ENCODE measurements at regions not wholly inside any gene's neighbourhood (a gene's known extent, or its start where the extent isn't known, plus 50 kb on each side); places are given as distances from the start of the nearest gene placed in this dataset.
A peak's percentile ranks its signal among the peaks of the same experiment; 100 is the strongest.

- DNase-seq (ENCODE audit: low spot score): peak; percentile 85
Observed at GRCh38 chr11:80519596-80520506, 1079.0 kb upstream of the TENM4 start.

GRCh38 chr11:80517701-80518100 lies 1076.9 kb upstream of the TENM4 start:
- DNase-seq (ENCODE audit: low spot score): no peak

- no peak for DNase-seq (ENCODE audit: low spot score)
Observed at GRCh38 chr11:80515097-80515496, 1074.3 kb upstream of the TENM4 start.

GRCh38 chr11:80512491-80512890 lies 1071.7 kb upstream of the TENM4 start:
- DNase-seq (ENCODE audit: low spot score): no peak

DNA sequence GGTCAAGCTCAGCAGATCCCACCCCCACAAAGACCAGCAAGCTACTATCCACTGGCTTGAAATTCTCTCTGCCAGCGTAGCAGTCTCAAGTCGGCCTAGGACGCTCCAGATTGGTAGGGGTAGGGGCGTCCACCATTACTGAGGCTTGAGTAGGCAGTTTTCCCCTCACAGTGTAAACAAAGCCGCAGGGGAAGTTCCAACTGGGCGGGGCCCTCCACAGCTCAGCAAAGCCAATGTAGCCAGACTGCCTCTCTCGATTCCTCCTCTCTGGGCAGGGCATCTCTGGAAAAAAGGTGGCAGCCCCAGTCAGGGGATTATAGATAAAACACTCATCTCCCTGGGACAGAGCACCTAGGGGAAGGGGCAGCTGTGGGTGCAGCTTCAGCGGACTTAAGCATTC lies 1064.9 kb upstream of the TENM4 start:
- DNase-seq (ENCODE audit: low spot score): no peak

DNA sequence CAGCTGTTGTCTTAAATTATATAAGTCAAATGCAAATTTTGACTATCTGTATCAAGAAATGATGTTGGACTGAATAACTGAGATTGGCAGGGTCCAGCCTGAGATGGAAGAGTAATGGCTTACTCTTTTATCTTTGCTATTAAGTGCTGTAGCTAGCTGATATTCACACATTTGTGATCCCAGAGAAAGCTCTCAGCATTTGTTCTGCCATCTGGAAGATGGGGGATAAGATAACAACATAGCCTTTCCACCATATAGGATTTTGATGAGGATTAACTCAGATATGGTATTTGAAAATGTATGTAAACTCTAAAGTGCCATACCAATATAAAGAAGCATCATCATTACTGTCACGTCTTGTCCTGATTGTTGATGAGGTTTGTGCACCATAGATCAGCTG lies 1063.2 kb upstream of the TENM4 start:
- DNase-seq (ENCODE audit: low spot score): no peak

DNA sequence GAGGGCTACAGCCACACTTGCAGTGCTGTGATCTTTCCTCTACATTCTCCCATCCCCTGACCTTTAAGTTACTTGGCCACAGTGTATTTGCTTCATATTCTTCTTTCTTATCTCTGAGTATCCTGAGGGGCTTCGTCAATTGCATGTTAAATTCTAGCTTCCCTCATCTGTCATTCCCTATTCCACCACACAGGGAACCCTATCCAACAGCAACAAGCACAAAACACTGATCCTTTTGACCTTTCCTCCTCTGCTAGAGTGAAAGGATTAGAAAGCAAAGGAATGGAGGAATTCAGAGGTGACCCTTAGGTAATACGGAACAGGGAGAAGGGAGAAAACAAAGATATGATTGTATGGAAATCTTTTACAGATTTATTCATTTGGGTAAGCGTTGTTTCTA lies 1061.7 kb upstream of the TENM4 start:
- DNase-seq (ENCODE audit: low spot score): no peak

- DNase-seq (ENCODE audit: low spot score): peak; percentile 68
Observed at GRCh38 chr11:80495116-80495515, 1054.3 kb upstream of the TENM4 start.

DNA sequence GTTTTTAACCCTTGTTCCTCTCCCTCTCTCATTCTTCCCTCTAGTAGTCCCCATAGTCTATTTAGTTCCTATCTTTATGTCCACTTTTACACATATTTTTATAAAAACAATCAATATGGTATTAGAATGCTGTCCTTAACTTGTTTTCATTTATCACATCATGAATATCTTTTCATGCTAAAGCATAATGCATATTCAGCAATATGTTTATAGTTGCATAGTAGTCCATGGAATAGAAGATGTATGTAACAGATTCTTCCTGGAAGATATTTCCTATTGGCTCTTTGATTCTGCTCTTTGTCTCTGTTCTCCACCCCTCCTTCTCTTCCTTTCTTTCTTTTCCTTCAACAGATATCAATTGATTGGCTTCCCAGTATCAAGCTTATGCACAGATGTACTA lies 1047.1 kb upstream of the TENM4 start:
- no peak for DNase-seq (ENCODE audit: low spot score)

- DNase-seq (ENCODE audit: low spot score): no peak
Observed at GRCh38 chr11:80486678-80487077, 1045.8 kb upstream of the TENM4 start.

- no peak for DNase-seq (ENCODE audit: low spot score)
Observed at GRCh38 chr11:80477178-80477577, 1036.3 kb upstream of the TENM4 start.

DNA sequence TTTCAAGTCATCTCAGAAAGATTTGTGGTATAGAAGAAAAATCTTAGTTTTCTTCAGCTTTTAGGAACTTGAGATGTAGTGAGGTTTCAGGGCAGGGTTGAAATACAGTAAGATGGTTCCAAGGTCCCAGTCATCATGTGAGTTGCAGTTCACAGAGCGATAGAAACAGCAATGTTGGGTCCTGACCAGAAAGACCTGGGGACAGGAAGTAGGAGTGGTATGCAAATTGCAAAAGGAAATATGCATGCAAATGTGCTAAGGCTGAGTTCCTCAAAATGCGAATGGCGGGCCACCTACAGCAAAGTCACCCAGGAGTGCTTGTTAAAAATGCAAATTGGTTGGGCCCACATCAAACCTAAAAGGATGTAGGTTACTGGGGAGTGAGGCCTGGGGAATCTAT lies 1032.7 kb upstream of the TENM4 start:
- no peak for DNase-seq (ENCODE audit: low spot score)

- no peak for DNase-seq (ENCODE audit: low spot score)
Observed at GRCh38 chr11:80469871-80470270, 1029.0 kb upstream of the TENM4 start.

DNA sequence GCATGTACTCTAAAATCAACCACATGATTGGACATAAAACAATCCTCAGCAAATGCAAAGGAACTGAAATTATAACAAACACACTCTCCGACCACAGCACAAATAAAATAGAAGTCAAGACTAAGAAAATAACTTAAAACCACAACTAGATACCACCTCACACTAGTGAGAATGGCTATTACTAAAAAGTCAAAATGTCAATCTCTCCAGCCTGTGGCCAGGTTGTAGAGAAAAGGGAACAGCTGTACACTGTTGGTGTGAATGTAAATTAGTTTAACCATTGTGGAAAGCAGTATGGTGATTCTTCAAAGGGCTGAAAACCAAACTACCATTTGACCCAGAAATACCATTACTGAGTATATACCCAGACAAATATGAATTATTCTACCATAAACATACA lies 1025.7 kb upstream of the TENM4 start:
- no peak for DNase-seq (ENCODE audit: low spot score)

DNA sequence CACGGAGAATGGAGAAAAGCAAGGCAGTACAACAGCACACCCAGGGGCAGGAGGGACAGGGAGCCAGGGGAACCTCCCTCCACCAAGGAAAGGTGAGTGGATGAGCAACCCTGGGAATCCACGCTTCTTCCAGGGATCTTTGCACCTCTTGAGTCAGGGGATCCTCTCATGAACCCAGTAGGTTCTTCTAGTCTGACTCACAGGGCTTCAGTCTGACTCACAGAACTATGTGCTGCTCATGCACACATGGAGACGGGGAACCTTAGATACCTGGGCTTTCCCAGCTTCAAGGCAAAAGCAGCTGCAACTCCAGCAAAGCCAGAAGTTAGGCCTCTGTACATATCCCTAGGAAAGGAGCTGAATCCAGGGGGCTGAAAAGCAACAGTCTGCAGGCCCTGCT lies 1021.4 kb upstream of the TENM4 start:
- DNase-seq (ENCODE audit: low spot score): peak; percentile 84

GRCh38 chr11:80458376-80458775 lies 1017.5 kb upstream of the TENM4 start:
- DNase-seq (ENCODE audit: low spot score): no peak

GRCh38 chr11:80457823-80458222 lies 1017.0 kb upstream of the TENM4 start:
- no peak for DNase-seq (ENCODE audit: low spot score)

DNA sequence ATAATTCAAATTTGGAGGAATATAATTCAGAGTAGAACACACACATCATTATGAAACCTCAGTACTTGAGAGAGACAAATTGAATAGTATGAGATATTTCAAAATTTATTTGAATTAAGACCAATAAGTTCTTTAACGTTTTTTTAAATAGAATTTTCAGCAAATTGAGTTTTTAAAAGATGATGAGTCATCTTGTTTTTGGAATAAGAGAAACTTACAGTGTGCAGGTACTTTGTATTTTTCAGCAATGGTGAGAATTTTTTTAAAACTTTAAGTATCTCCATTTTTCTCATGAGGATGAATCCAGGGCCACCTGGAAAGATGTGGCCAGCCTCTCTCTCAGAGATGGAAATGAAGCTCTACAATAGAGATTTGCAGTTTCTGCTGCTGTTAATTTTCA lies 1015.0 kb upstream of the TENM4 start:
- DNase-seq (ENCODE audit: low spot score): no peak

DNA sequence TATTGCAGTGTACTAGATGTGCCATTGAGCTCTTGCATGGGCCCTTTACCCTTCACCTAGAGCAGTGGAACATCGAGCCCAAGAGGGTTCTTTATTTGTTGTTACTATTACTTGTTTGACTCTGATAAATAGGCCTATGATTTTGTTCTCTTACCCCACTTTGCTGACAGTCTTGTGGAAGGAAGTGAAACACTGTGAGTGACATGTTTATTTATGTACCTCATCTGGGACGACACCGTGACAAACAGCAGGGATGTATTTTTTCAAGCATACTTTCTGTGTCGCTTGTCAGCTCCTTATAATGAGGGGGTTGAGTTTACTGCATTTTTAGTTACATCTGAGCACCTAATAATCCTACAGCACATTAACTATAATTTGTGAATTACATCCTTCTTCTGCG lies 1010.3 kb upstream of the TENM4 start:
- no peak for DNase-seq (ENCODE audit: low spot score)

DNA sequence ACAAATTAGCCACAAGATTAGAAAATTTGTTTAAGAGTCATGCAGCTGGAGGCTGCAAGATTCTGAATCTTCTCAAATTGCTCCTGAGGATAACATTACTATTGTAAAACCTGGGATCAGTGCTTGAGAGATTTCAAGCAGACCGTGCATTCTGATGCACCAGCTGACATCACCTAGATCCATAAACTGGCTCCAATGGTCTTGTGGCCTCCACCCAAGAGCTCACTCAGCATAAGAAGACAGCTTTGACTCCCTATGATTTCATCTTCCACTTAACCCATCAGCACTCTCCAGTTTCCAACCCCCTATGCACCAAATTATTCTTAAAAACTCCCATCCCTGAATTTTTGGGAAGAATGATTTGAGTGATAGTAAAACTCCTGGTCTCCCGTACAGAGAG lies 1007.9 kb upstream of the TENM4 start:
- no peak for DNase-seq (ENCODE audit: low spot score)

- DNase-seq (ENCODE audit: low spot score): no peak
Observed at GRCh38 chr11:80443177-80443576, 1002.3 kb upstream of the TENM4 start.

GRCh38 chr11:80441821-80442220 lies 1001.0 kb upstream of the TENM4 start:
- DNase-seq (ENCODE audit: low spot score): peak; percentile 10

DNA sequence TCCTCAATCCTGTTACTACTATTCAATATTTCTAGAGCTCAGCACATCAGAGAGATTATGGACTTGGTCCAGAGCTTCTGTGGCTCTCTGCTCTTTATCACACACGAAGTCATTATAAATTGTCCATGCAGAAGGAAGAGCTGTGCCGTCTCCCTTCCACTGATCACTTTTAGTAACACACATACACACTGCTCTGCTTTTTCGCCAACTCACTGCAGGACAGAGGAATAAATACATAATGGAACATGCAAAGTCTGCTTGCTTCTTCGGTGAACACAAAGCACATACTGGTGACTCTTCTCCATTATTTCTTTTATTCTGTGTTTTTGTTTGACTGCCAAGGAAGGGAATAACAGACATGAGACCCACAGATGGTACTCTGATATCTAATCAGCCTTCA lies 1000.0 kb upstream of the TENM4 start:
- no peak for DNase-seq (ENCODE audit: low spot score)

DNA sequence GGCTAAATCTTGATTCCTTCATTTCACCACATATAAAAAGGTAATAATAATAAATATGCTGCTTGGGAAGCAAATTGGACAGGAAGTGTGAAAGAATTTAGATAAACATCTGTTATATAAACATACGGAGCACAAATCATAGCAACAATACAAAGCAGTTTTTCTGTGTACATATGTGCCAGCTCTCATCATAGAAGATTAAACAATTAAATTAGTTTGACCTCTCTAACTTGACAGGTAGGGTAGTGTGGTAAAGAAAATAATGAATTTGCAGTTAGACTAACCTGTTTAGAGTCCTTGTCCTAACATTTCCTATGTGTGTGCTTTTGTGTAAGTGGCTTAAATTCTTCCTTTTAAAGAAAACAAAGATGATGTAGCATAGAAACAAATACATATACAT lies 995.7 kb upstream of the TENM4 start:
- DNase-seq (ENCODE audit: low spot score): no peak

Measured in kidney tubule cell (primary cell).